ENCODE measurements at regions not wholly inside any gene's neighbourhood (a gene's known extent, or its start where the extent isn't known, plus 50 kb on each side); places are given as distances from the start of the nearest gene placed in this dataset.

DNA sequence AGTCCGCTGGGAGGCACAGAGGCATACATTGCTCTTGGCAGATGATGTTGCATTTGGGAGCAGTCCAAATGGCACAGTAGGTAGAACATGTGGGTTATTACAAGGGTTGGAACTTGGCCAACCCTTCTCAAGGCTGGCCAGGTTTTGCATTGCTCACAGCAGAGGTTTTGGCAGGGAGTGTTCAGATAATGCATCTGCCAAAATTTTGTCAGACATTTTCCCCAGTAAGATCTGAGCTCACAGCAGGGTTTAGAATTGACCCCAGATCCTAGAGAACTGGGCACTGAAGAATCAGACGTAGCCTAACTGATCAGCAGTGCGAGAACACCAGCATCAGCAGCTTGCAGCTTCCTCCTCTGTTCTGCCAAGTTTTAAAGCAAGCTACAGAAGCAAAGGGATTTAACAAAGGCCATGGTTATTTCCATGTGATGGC is 468.8 kb upstream of the KIF2B start:
- no peak for TF ChIP-seq POLR2A (IDR thresholded peaks at IDR 0.05; ENCODE audit: low read depth, low read length)
- TF ChIP-seq, protein P1, sequence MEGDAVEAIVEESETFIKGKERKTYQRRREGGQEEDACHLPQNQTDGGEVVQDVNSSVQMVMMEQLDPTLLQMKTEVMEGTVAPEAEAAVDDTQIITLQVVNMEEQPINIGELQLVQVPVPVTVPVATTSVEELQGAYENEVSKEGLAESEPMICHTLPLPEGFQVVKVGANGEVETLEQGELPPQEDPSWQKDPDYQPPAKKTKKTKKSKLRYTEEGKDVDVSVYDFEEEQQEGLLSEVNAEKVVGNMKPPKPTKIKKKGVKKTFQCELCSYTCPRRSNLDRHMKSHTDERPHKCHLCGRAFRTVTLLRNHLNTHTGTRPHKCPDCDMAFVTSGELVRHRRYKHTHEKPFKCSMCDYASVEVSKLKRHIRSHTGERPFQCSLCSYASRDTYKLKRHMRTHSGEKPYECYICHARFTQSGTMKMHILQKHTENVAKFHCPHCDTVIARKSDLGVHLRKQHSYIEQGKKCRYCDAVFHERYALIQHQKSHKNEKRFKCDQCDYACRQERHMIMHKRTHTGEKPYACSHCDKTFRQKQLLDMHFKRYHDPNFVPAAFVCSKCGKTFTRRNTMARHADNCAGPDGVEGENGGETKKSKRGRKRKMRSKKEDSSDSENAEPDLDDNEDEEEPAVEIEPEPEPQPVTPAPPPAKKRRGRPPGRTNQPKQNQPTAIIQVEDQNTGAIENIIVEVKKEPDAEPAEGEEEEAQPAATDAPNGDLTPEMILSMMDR (IDR thresholded peaks at IDR 0.05; ENCODE audit: extremely low read depth in 1 of 2, insufficient read depth in 1 of 2, low read depth in 1 of 2, low read length in 2 of 2), result no peak
- TF ChIP-seq POLR2AphosphoS5 (IDR thresholded peaks at IDR 0.05; ENCODE audit: insufficient read depth, low read depth, low read length), result no peak
- no peak for TF ChIP-seq MYC (IDR thresholded peaks at IDR 0.05; ENCODE audit: low read depth, low read length)
- TF ChIP-seq, protein P2, sequence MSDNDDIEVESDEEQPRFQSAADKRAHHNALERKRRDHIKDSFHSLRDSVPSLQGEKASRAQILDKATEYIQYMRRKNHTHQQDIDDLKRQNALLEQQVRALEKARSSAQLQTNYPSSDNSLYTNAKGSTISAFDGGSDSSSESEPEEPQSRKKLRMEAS (IDR thresholded peaks at IDR 0.05; ENCODE audit: insufficient read depth, insufficient read length), result no peak
- no peak for TF ChIP-seq EZH2 (IDR thresholded peaks at IDR 0.05; ENCODE audit: borderline replicate concordance, low read depth, low read length, severe bottlenecking)
- no peak for TF ChIP-seq FOS (IDR thresholded peaks at IDR 0.05; ENCODE audit: borderline replicate concordance, insufficient read depth, low read length)
